GOT3 (cell line): ENCODE measurements at regions not wholly inside any gene's neighbourhood (a gene's known extent, or its start where the extent isn't known, plus 50 kb on each side); places are given as distances from the start of the nearest gene placed in this dataset.

ENCODE experiments used
- DNase-seq: peaks from one replicate; lab custom pipeline; 2025; ENCODE audit warnings: mixed read lengths; lab: John Stamatoyannopoulos, UW

GRCh38 chr2:37425408-37425807 lies 81.0 kb downstream of the QPCT start:
- DNase-seq = no peak

- no peak for DNase-seq
Measured at GRCh38 chr2:37427241-37427640, 82.8 kb downstream of the QPCT start.

- no peak for DNase-seq
Measured at GRCh38 chr2:37436323-37436722, 91.9 kb downstream of the QPCT start.

- DNase-seq = no peak
Measured at GRCh38 chr2:37439131-37439642, 94.8 kb downstream of the QPCT start.

GRCh38 chr2:37441055-37441454 lies 96.6 kb downstream of the QPCT start:
- no peak for DNase-seq

- no peak for DNase-seq
Measured at GRCh38 chr2:37443082-37443481, 98.7 kb downstream of the QPCT start.

- DNase-seq = no peak
Measured at GRCh38 chr2:37447446-37447845, 103.0 kb downstream of the QPCT start.

GRCh38 chr2:37448342-37449120 lies 104.1 kb downstream of the QPCT start:
- no peak for DNase-seq

- no peak for DNase-seq
Measured at GRCh38 chr2:37449761-37450296, 105.4 kb downstream of the QPCT start.

- no peak for DNase-seq
Measured at GRCh38 chr2:37453027-37453426, 108.6 kb downstream of the QPCT start.

- DNase-seq = no peak
Measured at GRCh38 chr2:37454851-37455762, 110.7 kb downstream of the QPCT start.

- DNase-seq = no peak
Measured at GRCh38 chr2:37456479-37456878, 112.0 kb downstream of the QPCT start.

GRCh38 chr2:37457401-37457901 lies 113.0 kb downstream of the QPCT start:
- no peak for DNase-seq

- DNase-seq = no peak
Measured at GRCh38 chr2:37458133-37458532, 113.7 kb downstream of the QPCT start.

GRCh38 chr2:37459095-37459981 lies 114.9 kb downstream of the QPCT start:
- no peak for DNase-seq

GRCh38 chr2:37460896-37461229 lies 116.4 kb downstream of the QPCT start:
- no peak for DNase-seq

GRCh38 chr2:37464067-37464466 lies 119.6 kb downstream of the QPCT start:
- no peak for DNase-seq

GRCh38 chr2:37466533-37467222 lies 122.2 kb downstream of the QPCT start:
- no peak for DNase-seq

GRCh38 chr2:37468170-37468569 lies 123.7 kb downstream of the QPCT start:
- DNase-seq = no peak

- DNase-seq = no peak
Measured at GRCh38 chr2:37469126-37469525, 124.7 kb downstream of the QPCT start.

- no peak for DNase-seq
Measured at GRCh38 chr2:37471104-37471503, 126.7 kb downstream of the QPCT start.
